ENCODE measurements at regions not wholly inside any gene's neighbourhood (a gene's known extent, or its start where the extent isn't known, plus 50 kb on each side); places are given as distances from the start of the nearest gene placed in this dataset.

GRCh38 chr20:22716821-22717351 lies 132.5 kb upstream of the FOXA2 start:
- TF ChIP-seq FOXA1 (IDR thresholded peaks at IDR 0.05) = no peak
- no peak for TF ChIP-seq FOXK2 (IDR thresholded peaks at IDR 0.05)
- TF ChIP-seq SUZ12 (IDR thresholded peaks at IDR 0.05) = no peak
- no peak for TF ChIP-seq CTBP1 (IDR thresholded peaks at IDR 0.05; ENCODE audit: borderline replicate concordance)
- no peak for TF ChIP-seq BHLHE40 (IDR thresholded peaks at IDR 0.05; ENCODE audit: borderline replicate concordance)
- no peak for TF ChIP-seq FOXM1 (IDR thresholded peaks at IDR 0.05; ENCODE audit: borderline replicate concordance)
- no peak for TF ChIP-seq TARDBP (IDR thresholded peaks at IDR 0.05)
- TF ChIP-seq L3MBTL2 (conservative IDR thresholded peaks at IDR 0.05) = no peak
- TF ChIP-seq ELF4 (IDR thresholded peaks at IDR 0.05) = no peak
- TF ChIP-seq ZNF384 (IDR thresholded peaks at IDR 0.05) = no peak
- TF ChIP-seq ARNT (IDR thresholded peaks at IDR 0.05) = no peak
- no peak for TF ChIP-seq HDGF (IDR thresholded peaks at IDR 0.05; ENCODE audit: borderline replicate concordance)
- TF ChIP-seq SP1 (IDR thresholded peaks at IDR 0.05) = no peak
- TF ChIP-seq NFRKB (IDR thresholded peaks at IDR 0.05) = no peak

All from HEK293T (cell line).